ENCODE measurements at regions not wholly inside any gene's neighbourhood (a gene's known extent, or its start where the extent isn't known, plus 50 kb on each side); places are given as distances from the start of the nearest gene placed in this dataset.

DNA sequence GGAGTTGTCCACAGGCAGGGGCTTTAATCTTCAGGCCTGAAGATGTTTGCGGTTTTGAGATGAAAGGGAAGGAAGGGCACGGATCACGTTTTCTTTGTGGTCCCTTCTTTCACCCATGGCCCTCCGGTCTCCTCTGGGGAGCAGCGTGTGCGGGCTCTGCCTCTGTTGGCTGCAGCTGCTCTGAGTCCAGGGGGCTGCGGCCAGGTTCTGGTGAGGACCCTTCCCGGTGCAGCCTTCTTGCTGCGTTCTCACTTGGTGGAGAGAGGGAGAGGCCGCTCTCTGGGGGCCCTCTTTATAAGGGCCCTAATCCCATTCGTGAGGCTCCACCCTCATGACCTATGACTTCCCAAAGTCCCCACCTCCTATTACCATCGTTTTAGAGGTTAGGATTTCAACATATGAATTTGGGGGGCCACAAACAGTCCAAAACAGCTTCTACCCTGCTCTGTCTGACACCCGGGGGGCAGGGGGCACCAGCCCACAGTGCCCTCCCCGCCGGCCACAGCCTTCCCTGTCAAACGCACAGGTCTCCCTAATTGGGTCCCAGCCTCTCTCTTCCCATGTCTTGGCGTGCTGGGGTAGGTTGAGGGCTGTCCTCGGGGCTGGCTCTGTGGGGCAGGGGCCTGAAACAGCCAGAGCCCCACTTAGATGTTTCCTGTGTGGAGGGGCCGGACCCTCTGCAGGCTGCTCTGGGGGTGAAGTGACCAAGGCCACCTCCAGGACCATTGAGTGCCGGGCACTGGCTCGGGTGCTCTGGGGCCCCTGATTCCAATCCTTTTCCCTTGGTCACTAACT is 100.1 kb upstream of the C1orf174 start:
- no peaks in the 10 kb centered on the region for H3K4me1 ChIP-seq (ENCODE audit: control insufficient read depth in 2 of 3, insufficient read depth in 2 of 3, low read depth in 1 of 3, low read length in 3 of 3)
- no peak overlapping the region for H3K9ac ChIP-seq (ENCODE audit: low read length in 3 of 3)
- H3K36me3 ChIP-seq (ENCODE audit: control insufficient read depth in 2 of 3, insufficient read depth in 3 of 3, low read length in 3 of 3) = no peaks in the 10 kb centered on the region
- intact Hi-C loops (cut with DNase I) = no loop called here
- DNase-seq (peak in 1 of 5 donors; percentile 53), FAIRE-seq (no peak)
- no peaks in the 10 kb centered on the region for H3K9me3 ChIP-seq (ENCODE audit: control insufficient read depth in 2 of 3, insufficient read depth in 1 of 3, low read length in 3 of 3)
- TF ChIP-seq, protein P1, sequence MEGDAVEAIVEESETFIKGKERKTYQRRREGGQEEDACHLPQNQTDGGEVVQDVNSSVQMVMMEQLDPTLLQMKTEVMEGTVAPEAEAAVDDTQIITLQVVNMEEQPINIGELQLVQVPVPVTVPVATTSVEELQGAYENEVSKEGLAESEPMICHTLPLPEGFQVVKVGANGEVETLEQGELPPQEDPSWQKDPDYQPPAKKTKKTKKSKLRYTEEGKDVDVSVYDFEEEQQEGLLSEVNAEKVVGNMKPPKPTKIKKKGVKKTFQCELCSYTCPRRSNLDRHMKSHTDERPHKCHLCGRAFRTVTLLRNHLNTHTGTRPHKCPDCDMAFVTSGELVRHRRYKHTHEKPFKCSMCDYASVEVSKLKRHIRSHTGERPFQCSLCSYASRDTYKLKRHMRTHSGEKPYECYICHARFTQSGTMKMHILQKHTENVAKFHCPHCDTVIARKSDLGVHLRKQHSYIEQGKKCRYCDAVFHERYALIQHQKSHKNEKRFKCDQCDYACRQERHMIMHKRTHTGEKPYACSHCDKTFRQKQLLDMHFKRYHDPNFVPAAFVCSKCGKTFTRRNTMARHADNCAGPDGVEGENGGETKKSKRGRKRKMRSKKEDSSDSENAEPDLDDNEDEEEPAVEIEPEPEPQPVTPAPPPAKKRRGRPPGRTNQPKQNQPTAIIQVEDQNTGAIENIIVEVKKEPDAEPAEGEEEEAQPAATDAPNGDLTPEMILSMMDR (IDR thresholded peaks at IDR 0.05; ENCODE audit: borderline replicate concordance, extremely low read depth, insufficient read depth) = no peak
- H3K27me3 ChIP-seq (ENCODE audit: control insufficient read depth, insufficient read depth, low read length) = no peaks in the 10 kb centered on the region
- H3K27ac ChIP-seq (ENCODE audit: low read depth in 2 of 2, low read length in 2 of 2) = no peak overlapping the region
- H3K4me3 ChIP-seq (ENCODE audit: low read length in 3 of 3) = no peak overlapping the region

DNA sequence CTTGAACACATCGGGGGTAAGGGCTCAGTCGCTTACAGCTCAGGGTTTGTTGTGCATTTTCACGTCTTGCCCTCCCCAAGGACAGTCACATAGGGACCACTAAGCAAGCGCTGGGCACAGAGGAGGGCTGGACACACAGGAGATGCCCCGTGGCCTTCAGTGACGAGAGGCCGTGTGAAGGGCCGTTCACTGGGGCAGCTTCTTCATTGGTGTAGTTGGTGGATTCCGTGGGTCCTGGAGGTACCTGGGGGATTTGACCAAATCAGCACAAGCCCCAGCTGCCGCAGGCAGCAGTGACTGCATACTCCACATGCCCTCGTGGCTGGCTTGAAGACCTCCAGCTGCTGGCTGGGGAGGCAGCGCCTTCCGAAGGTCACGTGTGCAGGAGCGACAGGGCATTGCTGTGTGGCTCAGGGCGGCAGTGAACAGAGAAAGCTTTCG is 100.8 kb upstream of the C1orf174 start:
- DNase-seq (peak in 4 of 5 donors; percentile 38 to 72 (median 58)), FAIRE-seq (no peak)

DNA sequence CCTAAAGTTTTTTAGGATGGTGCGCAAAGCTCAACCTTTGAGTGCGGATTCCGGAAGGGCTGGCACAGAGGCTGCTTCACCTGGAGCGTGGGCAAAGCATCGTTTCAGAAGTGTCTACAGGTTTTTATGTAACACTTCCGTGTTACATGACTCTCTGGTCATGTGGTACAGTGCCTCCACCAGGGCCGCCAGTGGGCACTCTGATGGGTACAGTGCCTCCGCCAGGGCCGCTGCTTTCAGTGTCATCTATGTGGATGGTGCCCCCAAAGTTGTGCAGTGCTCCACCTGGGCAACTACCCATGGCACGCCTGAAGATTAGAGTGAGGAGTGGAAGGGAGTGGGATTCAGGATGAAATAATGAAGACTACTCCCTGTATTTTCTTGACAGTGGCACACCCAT is 101.4 kb upstream of the C1orf174 start:
- H3K9ac ChIP-seq (ENCODE audit: low read length in 3 of 3) = no peak overlapping the region
- no peaks in the 10 kb centered on the region for H3K9me3 ChIP-seq (ENCODE audit: control insufficient read depth in 2 of 3, insufficient read depth in 1 of 3, low read length in 3 of 3)
- FAIRE-seq (no peak), DNase-seq (peak in 1 of 5 donors; percentile 37)
- H3K4me3 ChIP-seq (ENCODE audit: low read length in 3 of 3) = no peak overlapping the region
- H3K27me3 ChIP-seq (ENCODE audit: control insufficient read depth, insufficient read depth, low read length) = no peaks in the 10 kb centered on the region
- intact Hi-C loops (cut with DNase I) = no loop called here
- TF ChIP-seq, protein P1 (IDR thresholded peaks at IDR 0.05; ENCODE audit: borderline replicate concordance, extremely low read depth, insufficient read depth) = no peak
- no peaks in the 10 kb centered on the region for H3K36me3 ChIP-seq (ENCODE audit: control insufficient read depth in 2 of 3, insufficient read depth in 3 of 3, low read length in 3 of 3)
- no peaks in the 10 kb centered on the region for H3K4me1 ChIP-seq (ENCODE audit: control insufficient read depth in 2 of 3, insufficient read depth in 2 of 3, low read depth in 1 of 3, low read length in 3 of 3)
- no peak overlapping the region for H3K27ac ChIP-seq (ENCODE audit: low read depth in 2 of 2, low read length in 2 of 2)

More for the DNA sequence above, 100.8 kb upstream of the C1orf174 start:
- Histone ChIP-seq H3K27ac (ENCODE audit: low read depth in 2 of 2, low read length in 2 of 2) (no peak overlapping the region), H3K36me3 (ENCODE audit: control insufficient read depth in 2 of 3, insufficient read depth in 3 of 3, low read length in 3 of 3) (no peaks in the 10 kb centered on the region), H3K27me3 (ENCODE audit: control insufficient read depth, insufficient read depth, low read length) (no peaks in the 10 kb centered on the region), H3K4me1 (ENCODE audit: control insufficient read depth in 2 of 3, insufficient read depth in 2 of 3, low read depth in 1 of 3, low read length in 3 of 3) (no peaks in the 10 kb centered on the region), H3K4me3 (ENCODE audit: low read length in 3 of 3) (no peak overlapping the region), H3K9me3 (ENCODE audit: control insufficient read depth in 2 of 3, insufficient read depth in 1 of 3, low read length in 3 of 3) (no peaks in the 10 kb centered on the region), H3K9ac (ENCODE audit: low read length in 3 of 3) (no peak overlapping the region)
- TF ChIP-seq, protein P1 (IDR thresholded peaks at IDR 0.05; ENCODE audit: borderline replicate concordance, extremely low read depth, insufficient read depth) = no peak
- intact Hi-C loops (cut with DNase I) = no loop called here

Measured in kidney (tissue), 13 donors.